ENCODE measurements at regions not wholly inside any gene's neighbourhood (a gene's known extent, or its start where the extent isn't known, plus 50 kb on each side); places are given as distances from the start of the nearest gene placed in this dataset.

GRCh38 chr14:22065347-22065746 lies 391.7 kb upstream of the OR4E1 start:
- TF ChIP-seq POLR2A (IDR thresholded peaks at IDR 0.05; ENCODE audit: low read depth, low read length) (no peak), RCOR1 (IDR thresholded peaks at IDR 0.05; ENCODE audit: insufficient replicate concordance, low read length) (no peak), USF2 (IDR thresholded peaks at IDR 0.05; ENCODE audit: low read depth, low read length) (no peak), BHLHE40 (IDR thresholded peaks at IDR 0.05; ENCODE audit: low read depth, low read length) (no peak), NFE2L2 (IDR thresholded peaks at IDR 0.05; ENCODE audit: low read depth, low read length) (no peak), CHD1 (IDR thresholded peaks at IDR 0.05; ENCODE audit: low read depth, low read length) (no peak), CEBPB (IDR thresholded peaks at IDR 0.05; ENCODE audit: low read depth, low read length) (no peak), SMC3 (IDR thresholded peaks at IDR 0.05; ENCODE audit: low read depth, low read length) (no peak), MAFK (IDR thresholded peaks at IDR 0.05; ENCODE audit: low read depth, low read length) (no peak), MXI1 (IDR thresholded peaks at IDR 0.05; ENCODE audit: borderline replicate concordance, low read depth, low read length) (no peak), FOS (IDR thresholded peaks at IDR 0.05; ENCODE audit: low read depth, low read length) (no peak), RFX5 (IDR thresholded peaks at IDR 0.05; ENCODE audit: low read depth, low read length) (no peak)
- TF ChIP-seq, protein P1, sequence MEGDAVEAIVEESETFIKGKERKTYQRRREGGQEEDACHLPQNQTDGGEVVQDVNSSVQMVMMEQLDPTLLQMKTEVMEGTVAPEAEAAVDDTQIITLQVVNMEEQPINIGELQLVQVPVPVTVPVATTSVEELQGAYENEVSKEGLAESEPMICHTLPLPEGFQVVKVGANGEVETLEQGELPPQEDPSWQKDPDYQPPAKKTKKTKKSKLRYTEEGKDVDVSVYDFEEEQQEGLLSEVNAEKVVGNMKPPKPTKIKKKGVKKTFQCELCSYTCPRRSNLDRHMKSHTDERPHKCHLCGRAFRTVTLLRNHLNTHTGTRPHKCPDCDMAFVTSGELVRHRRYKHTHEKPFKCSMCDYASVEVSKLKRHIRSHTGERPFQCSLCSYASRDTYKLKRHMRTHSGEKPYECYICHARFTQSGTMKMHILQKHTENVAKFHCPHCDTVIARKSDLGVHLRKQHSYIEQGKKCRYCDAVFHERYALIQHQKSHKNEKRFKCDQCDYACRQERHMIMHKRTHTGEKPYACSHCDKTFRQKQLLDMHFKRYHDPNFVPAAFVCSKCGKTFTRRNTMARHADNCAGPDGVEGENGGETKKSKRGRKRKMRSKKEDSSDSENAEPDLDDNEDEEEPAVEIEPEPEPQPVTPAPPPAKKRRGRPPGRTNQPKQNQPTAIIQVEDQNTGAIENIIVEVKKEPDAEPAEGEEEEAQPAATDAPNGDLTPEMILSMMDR (conservative IDR thresholded peaks at IDR 0.05; ENCODE audit: low read depth, low read length) = no peak
- TF ChIP-seq, protein P2, sequence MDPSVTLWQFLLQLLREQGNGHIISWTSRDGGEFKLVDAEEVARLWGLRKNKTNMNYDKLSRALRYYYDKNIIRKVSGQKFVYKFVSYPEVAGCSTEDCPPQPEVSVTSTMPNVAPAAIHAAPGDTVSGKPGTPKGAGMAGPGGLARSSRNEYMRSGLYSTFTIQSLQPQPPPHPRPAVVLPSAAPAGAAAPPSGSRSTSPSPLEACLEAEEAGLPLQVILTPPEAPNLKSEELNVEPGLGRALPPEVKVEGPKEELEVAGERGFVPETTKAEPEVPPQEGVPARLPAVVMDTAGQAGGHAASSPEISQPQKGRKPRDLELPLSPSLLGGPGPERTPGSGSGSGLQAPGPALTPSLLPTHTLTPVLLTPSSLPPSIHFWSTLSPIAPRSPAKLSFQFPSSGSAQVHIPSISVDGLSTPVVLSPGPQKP (IDR thresholded peaks at IDR 0.05; ENCODE audit: borderline replicate concordance, low read depth, low read length) = no peak

Measured in IMR-90 (cell line).